SIG-M5 treated with dmso at 0.1 percent for 504 hours (cell line): ENCODE measurements at regions not wholly inside any gene's neighbourhood (a gene's known extent, or its start where the extent isn't known, plus 50 kb on each side); places are given as distances from the start of the nearest gene placed in this dataset.

ENCODE experiments used
- DNase-seq: peaks from one replicate; lab custom pipeline; 2025; ENCODE audit not compliant: unreplicated experiment; lab: John Stamatoyannopoulos, UW

DNA sequence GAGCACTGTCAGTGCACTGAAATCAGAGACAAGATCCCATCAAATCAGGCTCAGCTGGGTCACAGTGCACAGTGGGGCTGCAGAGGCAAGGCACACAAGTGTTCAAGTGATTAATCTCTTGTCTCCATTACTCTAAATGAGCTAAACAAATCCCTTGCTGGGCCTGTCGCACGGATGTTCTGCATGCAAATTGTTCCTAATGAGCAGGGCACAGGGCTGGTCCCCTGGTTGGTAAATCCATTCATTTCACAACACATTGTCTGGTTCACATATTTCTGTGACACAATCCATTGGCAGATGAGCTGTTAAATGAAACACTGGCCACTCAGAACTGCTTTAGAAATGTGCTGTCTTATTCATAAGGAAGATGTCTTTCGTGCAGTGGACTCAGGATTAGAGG, 167.9 kb upstream of the BRINP1 start:
- DNase-seq = no peak

DNA sequence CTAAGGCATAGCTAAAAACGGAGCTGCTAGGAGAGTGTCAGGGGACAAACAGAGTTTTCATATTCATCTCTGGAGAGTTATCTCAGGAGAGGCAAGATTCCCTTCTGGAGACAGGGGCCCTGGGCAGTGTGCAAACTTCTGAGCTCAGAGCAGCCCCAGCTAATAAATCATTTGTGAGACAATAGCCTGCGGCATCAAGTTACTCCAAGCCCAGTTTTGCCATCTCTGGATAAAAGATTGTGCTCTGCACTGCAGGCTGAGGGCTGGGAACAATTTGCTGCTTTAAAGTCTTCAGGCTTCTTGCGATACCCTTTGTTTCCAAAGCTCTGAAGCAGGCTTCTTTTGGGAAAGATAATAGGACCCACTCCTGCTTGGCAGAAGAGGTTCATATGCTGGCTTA, 164.3 kb upstream of the BRINP1 start:
- DNase-seq = no peak

DNA sequence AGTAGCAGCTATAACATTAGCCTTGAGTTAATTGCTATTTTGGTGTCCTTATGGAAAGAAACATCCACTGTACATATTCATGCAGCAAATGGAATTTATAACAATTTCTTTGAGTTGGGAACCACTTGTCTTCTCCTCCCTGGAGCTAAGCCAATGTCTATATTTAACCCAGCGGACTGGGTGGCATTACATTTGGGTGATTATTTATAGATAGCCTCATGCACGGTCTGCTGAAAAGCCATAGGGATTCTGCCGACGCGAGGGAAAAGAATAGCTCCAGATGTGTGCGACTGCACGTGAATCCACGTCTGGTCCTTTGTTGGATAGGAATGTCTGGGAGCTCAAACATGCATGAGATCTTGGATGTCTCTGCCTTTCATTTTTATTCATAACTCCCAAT, 157.5 kb upstream of the BRINP1 start:
- DNase-seq = no peak

DNA sequence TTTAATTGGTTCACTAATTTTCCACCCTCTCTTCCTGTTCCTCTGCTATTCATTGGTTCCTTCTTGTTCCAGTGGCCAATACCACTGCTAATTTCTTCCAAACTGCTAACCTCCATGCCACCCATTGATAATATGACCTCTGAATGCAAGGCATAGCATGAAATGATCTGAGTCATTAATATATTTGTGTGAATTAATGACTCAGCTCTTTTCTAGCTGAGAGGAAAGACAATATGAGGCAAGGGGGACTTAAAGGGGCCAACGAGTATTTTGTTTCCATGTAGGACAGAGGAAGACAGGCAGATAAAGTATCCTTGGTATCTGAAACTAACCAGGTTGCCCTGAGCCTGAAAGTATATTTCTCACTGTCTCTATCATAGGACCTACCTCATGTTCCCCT, 154.3 kb upstream of the BRINP1 start:
- no peak for DNase-seq

DNA sequence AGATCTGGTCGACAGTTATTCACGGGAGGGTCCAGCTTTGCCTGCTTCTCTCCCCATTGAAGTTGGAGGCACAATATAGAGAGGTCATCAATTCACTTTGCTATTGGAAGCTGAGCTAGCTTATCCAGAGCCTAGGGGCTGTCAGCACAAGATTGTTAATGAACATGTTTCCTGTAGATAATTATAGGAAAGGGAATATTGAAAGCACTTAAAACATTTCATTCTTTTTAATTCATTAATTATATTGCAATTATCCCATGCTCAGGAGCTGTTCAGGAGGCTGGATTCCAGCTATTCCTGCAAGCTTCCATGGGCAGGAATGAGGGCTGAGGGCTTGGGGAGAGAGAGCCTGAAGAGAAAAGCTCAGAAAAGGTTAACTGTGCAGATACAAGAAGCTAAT, 153.1 kb upstream of the BRINP1 start:
- DNase-seq = no peak

DNA sequence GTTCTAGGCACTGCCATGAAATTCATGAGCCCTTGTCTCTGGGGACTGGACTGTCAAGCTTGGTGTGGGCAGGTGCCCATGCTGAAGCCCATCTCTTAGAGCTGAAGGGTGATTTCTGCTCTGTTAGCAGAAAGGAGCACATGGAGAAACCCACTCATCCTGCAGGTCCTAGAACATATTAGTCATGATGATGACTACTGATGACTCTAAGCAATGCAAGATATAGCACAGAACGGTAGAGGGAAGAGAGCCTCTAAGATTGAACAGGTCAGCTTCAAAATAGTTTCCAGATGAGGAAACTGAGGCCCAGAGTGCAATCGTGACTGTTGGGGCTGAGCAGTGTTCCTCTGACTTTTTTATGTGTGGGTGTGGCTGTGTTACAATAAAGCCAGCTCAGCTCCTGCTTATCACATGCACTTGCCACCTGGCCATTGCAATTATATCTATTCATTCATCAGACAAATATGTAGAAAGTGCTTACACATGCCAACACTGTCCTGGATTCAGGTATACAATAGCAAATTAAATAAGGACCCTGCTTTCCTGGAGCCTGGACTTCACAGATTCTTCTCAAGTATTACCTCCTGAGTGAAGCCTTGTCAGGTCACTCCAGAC, 140.2 kb upstream of the BRINP1 start:
- no peak for DNase-seq

DNA sequence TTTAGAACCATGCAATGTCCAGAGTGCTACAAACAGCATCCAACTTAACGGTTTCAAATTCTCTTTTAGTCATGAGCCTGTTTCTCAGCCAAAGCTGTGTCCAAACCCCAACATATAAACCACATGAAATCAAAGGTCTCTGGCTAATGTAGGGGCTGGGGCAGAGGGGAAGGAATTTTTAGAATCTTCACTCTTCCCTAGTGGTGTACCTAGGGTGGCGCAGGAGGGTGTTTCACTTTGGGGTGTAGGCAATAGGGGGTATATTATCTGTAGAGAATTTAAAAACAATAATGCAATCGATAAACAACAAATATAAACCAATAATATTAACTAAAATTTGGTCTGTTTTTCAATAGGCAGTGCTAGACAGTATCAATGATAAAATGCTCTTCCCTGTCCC, 132.1 kb upstream of the BRINP1 start:
- no peak for DNase-seq

DNA sequence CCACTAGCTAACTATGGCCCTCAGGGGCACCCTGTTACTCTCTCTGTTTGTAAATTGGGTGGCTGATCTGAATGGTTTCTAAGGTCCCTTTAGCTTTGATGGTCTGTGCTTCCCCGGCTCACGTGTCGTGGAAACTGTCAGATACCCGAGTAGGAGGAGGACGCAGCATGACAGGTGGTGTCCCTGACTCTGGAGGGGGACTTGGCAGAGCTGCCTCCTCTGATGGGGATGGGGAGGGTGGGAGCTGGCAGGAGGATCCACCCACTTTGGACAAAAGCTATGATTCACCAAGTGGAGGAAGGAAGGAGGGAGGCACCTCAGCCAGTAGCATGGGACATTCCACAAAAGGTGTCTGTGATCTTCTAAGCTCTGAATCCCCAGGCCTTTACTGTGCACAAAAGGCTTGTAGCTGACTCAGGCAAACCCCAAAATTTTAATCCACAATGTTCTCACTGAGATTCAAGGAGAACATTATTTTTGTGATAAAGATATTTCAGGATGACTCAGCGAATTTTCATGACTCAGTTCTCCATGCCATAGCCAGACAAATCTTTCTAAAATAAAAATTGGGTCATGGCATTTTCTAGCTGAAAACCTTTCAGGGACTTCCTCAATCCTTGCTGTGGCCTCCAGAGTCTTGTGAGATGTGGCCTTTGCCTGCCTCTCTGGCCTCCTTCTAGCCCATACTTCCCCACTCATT, 131.0 kb upstream of the BRINP1 start:
- no peak for DNase-seq

DNA sequence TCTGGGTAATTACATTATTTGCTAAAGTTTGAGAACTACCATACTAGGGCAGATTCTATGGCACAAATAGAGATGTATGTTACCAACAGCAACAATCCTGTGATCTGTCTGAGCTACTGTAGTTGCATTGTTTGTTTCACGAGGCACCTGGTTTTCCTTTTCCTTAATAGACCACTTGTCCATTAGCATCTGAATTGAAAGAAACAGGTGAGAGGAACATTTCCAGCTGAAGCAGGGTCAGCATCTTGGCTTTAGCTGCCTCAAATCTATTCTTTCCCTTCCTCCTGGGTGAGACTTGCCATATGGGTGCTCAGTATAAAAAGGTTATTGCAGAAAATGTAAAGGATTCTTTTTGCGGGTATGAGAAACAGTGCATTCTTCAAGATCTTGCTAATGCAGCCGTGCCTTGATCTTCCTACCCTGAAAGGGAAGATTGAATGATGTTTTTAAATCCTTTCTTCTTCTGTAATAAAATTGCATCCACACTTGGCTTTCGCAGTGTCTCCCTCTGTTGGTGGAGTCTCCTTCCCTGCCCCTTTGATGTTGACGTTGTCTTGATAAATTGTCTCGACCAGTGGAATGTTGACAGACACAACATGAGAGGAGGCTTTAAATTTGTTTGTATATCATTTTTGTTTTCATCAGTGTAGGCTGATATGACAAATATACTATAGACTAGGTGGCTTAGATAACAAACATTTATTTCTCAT, 118.0 kb upstream of the BRINP1 start:
- no peak for DNase-seq

DNA sequence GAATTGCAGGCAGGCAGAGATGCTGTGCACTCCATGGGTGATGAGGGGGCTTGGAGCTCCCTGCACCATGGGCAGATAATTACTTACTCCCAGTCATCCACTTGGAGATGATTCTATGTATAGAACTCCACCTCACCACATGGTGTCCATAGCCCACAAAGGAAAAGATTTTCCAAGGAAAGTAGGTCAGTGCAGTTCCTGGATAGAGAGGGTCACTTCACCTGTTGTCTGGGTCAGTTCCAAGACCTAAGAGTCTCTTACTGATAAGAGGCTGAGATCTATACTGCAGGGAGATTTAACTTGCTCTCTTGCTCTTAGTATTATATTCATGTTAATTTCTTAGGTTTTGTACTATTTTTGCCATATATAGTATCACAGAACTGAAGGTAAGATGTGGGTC, 113.9 kb upstream of the BRINP1 start:
- DNase-seq = no peak

DNA sequence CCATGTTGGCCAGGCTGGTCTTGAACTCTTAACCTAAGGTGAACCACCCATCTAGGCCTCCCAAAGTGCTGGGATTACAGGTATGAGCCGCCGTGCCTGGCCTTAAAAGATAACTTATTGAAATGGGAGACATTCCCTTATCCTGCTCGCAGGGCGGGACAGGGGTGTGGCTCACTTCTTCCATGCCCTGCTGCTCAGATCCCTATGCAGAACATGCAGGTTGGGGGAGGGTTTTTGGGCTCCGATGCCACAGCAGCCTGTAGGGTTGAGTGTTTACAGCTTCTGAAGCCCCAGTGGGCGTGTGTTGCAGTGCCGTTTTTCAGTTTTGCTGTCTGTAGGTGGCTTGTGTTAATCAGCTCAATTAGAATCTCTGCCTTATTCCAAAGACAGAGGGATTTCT, 108.0 kb upstream of the BRINP1 start:
- DNase-seq = no peak

DNA sequence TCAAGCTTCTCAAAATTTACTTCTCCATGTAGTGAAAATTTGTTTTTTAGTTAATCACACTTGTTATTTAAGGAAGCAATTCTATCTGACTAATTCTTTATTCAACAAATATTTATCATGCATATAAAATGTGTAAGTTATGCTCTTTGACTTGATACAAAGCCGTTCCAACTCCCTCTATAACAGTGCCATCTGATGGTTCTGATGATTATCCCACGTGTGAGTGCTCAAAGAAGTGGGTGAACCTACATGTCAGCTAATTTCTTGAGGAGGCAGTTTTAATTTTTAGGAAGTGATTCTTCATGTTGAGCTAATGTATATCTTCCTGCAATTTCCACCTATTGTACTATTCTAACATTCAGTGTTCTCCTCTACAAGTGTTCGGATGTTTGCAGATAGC, 88.8 kb upstream of the BRINP1 start:
- no peak for DNase-seq

DNA sequence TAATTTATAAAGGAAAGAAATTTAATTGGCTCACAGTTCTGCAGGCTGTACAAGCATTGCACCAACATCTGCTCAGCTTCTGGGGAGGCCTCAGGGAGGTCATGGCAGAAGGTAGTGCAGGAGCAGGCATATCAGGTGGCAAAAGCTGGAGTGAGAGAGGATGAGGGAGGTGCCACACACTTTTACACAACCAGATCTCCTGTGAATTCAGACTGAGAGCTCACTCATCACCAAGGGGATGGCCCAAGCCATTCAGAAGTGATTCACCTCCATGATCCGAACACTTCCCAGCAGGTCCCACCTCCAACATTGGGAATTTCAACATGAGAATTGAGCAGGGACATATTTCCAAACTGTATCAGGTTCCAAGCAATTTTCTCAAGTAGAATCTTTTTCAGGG, 84.7 kb upstream of the BRINP1 start:
- DNase-seq = no peak

DNA sequence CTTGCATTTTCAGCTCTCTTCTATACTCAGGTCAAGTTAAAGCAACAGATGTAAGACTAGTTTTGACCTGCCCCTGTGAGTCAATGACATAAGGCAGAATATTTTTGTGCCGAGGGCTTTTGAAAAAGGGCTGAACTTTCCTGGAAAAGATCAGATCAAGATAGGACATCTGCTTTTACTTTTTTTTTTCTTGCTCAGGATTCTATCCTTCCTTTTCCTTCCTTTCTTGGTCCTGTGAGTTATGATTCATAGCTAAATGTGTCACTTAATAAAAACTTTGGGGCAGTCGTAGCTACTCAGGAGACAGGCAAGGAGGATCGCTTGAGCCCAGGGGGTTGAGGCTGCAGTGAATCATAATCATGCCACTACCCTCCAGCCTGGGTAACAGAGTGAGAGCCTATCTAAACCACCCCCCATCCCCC, 84.3 kb upstream of the BRINP1 start:
- DNase-seq = no peak

DNA sequence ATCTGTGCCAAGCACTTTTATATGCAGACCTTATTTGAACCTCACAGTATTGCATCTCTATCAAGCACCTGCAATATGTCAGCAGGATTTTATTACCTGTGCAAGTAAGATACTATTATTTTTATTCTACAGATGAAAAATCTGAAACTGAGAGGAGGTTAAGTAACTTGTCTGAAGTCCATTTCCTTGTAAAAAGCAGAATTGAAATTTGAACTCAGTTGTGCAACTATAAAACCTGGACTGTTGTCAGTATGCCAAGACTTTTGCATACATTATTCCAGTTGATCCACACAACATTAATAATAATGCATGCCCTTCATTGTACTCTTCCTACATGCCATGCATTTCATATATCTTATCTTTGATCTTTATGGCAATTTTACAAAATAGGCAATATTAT, 82.2 kb upstream of the BRINP1 start:
- DNase-seq = no peak

DNA sequence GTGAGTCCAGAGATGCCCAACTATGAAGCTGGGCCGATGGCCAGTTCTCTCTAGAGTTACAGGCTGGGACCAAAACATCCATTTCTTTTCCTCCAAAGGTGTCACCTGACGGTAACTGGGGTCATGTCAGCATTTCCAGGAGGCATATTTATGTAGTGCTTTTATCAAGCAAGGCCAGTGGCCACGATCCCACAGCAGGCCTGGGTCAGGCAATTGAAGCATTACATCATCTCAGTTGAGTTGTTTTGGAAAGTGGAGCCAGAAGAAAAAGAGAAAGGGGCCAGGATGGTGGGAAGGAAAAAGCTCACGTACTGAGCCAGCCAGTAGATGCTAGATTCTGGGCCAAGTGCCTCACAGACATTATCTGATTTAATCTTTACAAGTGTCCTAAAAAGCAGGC, 73.9 kb upstream of the BRINP1 start:
- DNase-seq = no peak

DNA sequence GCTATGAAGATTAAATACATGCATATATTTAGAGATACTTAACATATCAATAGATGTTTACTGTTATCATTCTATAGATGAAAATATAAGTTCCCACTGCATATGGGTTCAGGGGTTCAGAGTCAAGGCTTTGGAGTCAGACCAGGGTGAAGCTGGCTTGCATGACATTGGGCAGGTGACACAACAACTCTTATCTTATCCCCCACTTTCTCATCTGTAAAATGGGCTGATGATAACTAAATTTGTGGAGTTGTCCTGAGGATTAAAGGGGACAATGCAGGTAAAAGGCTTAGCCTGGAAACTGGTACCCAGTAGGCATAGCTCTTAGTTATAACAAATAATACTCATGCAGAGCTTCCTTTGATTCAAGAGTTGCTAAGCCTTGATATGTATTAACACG, 72.6 kb upstream of the BRINP1 start:
- no peak for DNase-seq

DNA sequence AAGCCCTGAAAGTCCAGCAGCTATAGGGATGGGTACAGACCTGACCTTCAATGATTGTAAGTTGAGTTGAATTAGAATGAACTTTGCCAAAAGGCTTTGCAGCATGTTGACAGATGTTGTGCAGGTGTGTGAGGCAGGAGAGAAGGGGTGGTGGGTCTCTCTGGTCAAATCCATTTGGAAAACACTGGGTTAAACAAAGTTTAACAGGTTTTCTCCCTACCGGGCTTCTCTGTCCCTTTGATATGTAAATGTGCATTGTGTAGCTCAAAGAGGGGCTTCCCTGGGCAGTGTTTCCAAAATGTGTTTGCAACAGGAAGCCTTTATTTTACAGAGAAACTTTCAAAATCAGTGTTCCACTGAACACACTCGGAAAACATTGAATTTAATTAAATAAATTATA, 72.1 kb upstream of the BRINP1 start:
- DNase-seq = no peak

DNA sequence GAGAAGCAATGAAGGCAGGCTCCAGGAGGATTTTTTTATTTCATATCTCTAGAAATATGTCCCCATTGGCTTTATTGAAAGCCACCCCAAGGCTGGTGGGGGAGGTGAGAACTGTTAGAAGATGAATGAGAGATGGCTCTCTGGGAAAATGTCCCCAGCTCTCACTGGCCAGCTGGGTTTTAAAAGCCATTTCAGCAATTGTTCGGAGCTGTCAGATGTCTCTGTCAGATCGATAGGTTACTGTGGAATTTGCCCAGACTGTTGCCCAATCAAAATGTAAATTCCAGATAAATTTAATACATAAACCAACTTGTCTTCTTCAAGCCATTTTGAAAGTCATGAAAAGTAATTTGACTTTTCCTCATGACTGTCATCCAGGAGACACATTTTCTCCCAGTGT, 67.0 kb upstream of the BRINP1 start:
- DNase-seq = no peak

DNA sequence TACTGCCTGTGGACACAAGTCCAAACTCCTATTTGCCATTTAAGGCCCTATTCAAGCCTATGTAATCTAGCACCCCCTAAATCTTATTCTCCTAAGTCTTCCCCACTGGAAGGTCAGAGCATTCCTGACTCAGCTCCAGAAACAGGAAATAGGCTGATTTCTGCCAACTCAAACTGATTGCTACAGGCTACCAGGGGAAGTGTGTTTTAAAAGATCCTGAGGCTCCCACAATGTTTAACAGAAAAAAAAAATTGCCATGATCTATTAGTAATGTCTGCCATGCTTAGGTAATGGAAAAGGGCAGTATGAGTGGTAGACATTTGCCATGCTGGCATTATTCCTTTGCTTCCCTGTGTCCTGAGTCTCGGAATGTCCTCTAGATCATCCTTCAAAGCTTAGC, 65.8 kb upstream of the BRINP1 start:
- no peak for DNase-seq

DNA sequence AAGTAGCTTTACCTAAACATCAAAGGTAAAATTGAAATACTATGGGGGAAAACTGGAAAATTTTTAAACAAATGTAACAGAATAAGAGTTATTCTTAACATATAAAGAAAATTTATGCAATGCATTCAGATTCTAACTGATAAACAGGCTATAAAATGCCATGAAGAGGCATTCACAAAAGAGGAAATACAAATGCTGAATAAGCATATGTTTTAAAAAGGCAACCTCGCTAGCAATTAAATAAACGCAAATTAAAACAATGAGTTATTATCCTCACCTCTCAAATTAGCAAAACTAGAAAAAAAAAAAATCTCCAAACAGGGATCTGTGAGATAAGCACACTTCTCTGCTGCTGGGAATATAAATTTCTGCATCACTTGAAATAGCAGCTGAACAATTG, 63.2 kb upstream of the BRINP1 start:
- no peak for DNase-seq

DNA sequence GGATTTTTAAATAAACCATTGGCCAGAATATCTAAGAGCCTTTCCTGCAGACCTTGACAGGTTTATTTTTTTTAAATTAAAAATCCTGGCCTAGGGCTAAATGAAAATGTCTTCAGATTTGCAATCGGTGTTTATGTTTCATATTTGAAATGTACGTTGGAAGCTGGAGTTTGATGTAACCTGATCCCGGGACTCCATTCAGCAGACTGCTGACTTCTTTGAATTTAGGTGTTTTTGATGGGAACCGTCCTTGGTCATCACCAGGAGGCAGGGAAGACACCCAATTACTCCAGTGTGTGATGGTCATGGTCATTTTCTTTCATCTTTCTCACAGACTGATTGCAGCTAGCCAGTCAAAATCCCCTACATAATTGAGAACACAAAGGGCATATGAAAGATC, 60.1 kb upstream of the BRINP1 start:
- DNase-seq = no peak

DNA sequence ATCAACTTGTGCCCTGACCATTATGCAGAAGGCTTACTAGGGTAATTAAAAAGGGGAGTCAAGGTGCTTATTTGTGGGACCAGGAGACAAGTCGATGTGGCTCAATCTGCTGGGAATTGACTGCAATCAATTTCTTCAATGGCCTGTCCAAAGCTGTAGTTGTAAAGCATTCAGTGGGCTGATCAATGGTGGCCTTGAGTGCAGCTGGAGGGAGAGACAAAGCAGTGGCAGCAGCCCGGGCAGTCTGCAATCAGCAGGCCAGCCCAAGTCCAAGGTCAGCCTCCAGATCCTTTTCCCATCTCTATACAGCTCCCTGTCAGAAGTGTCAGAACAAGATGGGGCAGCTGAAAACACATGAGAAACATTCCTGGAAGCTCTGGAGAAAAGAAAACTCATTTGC, 51.0 kb upstream of the BRINP1 start:
- DNase-seq = no peak
